ENCODE measurements at regions not wholly inside any gene's neighbourhood (a gene's known extent, or its start where the extent isn't known, plus 50 kb on each side); places are given as distances from the start of the nearest gene placed in this dataset.

DNA sequence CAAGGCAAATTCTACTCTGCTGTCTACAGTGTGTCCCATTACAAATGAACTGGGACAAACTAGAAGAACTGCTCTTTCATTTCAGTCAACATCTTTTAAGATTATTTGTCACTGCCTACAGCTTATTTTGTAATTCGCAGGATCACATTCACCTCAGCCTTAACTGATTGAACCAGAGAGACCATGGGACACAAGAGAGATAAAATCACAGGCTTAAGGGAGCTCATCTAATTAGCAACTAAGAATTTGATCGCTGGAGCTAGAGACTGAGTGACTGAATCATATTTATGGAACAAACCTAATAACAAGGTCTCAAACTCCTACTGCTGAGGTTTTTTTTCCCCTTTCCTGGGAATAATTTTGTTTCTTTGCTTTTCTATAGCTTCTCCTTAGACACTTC lies 898.2 kb downstream of the PCDH18 start:
- no peak overlapping the region for H3K4me3 ChIP-seq (ENCODE audit: low read length)
- no CpG with 5 or more reads among the region's 2 CpGs for WGBS (ENCODE audit: insufficient coverage, insufficient read length)
- no peaks in the 10 kb centered on the region for H3K9me3 ChIP-seq (ENCODE audit: control insufficient read depth, insufficient read depth, low read length)
- no peaks in the 10 kb centered on the region for H3K27me3 ChIP-seq (ENCODE audit: control insufficient read depth, insufficient read depth, low read length)
- no peak for DNase-seq (ENCODE audit: low read depth, low spot score)
- H3K27ac ChIP-seq (ENCODE audit: low read length): no peak overlapping the region
- no peaks in the 10 kb centered on the region for H3K4me1 ChIP-seq (ENCODE audit: control insufficient read depth, insufficient read depth, low read length)
- no peaks in the 10 kb centered on the region for H3K36me3 ChIP-seq (ENCODE audit: control insufficient read depth, insufficient read depth, low read length)

DNA sequence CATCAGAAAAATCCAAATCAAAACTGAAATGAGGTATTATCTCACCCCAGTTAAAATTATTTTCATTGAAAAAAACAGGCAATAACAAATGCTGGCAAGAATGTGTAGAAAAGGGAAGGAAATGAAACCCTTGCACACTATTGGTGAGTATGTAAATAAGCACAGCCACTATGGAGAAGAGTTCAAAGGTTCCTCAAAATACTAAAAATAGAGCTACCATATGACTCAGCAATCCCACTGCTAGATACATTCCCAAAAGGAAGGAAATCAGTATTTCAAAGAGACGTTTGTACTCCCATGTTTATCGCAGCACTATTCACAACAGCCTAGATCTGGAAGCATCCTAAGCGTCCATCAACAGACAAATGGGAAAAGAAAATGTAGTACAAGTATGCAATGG lies 932.4 kb downstream of the PCDH18 start:
- WGBS (ENCODE audit: insufficient coverage, insufficient read length): no CpG with 5 or more reads among the region's 3 CpGs

GRCh38 chr4:136590440-136590839 lies 941.9 kb downstream of the PCDH18 start:
- no peaks in the 10 kb centered on the region for H3K4me1 ChIP-seq (ENCODE audit: control insufficient read depth, insufficient read depth, low read length)
- WGBS (ENCODE audit: insufficient coverage, insufficient read length): no CpG with 5 or more reads among the region's 1 CpG
- no peak overlapping the region for H3K4me3 ChIP-seq (ENCODE audit: low read length)
- no peaks in the 10 kb centered on the region for H3K36me3 ChIP-seq (ENCODE audit: control insufficient read depth, insufficient read depth, low read length)
- no peak for DNase-seq (ENCODE audit: low read depth, low spot score)
- H3K9me3 ChIP-seq (ENCODE audit: control insufficient read depth, insufficient read depth, low read length): no peaks in the 10 kb centered on the region
- H3K27me3 ChIP-seq (ENCODE audit: control insufficient read depth, insufficient read depth, low read length): no peaks in the 10 kb centered on the region
- no peak overlapping the region for H3K27ac ChIP-seq (ENCODE audit: low read length)

More for the DNA sequence above, 932.4 kb downstream of the PCDH18 start:
- H3K27ac ChIP-seq (ENCODE audit: low read length): no peak overlapping the region
- H3K36me3 ChIP-seq (ENCODE audit: control insufficient read depth, insufficient read depth, low read length): no peaks in the 10 kb centered on the region
- H3K9me3 ChIP-seq (ENCODE audit: control insufficient read depth, insufficient read depth, low read length): no peaks in the 10 kb centered on the region
- DNase-seq (ENCODE audit: low read depth, low spot score): no peak
- H3K4me3 ChIP-seq (ENCODE audit: low read length): no peak overlapping the region
- no peaks in the 10 kb centered on the region for H3K27me3 ChIP-seq (ENCODE audit: control insufficient read depth, insufficient read depth, low read length)
- H3K4me1 ChIP-seq (ENCODE audit: control insufficient read depth, insufficient read depth, low read length): no peaks in the 10 kb centered on the region

DNA sequence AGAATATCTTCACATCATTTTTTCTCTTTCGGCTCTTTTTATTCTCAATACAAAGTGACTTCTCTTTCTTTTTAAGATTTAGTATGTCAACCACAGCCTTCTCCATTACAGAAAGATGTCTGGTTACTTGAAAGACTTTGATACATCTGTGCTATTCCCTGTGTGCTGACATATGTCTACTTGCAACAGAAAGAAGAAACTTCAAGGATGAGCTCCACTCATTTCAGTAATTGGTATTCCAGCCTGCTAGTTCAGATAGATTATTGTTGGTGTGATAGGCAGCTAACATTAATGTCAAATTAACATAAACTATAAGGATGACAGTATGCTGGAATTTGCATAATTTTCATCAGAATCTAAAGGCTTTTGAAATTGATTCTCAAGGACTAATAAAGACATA lies 948.7 kb downstream of the PCDH18 start:
- no peak overlapping the region for H3K4me3 ChIP-seq (ENCODE audit: low read length)
- H3K9me3 ChIP-seq (ENCODE audit: control insufficient read depth, insufficient read depth, low read length): no peaks in the 10 kb centered on the region
- H3K27ac ChIP-seq (ENCODE audit: low read length): no peak overlapping the region
- H3K27me3 ChIP-seq (ENCODE audit: control insufficient read depth, insufficient read depth, low read length): no peaks in the 10 kb centered on the region
- no peaks in the 10 kb centered on the region for H3K4me1 ChIP-seq (ENCODE audit: control insufficient read depth, insufficient read depth, low read length)
- no CpG with 5 or more reads among the region's 1 CpG for WGBS (ENCODE audit: insufficient coverage, insufficient read length)
- no peak for DNase-seq (ENCODE audit: low read depth, low spot score)
- no peaks in the 10 kb centered on the region for H3K36me3 ChIP-seq (ENCODE audit: control insufficient read depth, insufficient read depth, low read length)

GRCh38 chr4:136581119-136581518 lies 951.2 kb downstream of the PCDH18 start:
- Histone ChIP-seq H3K4me3 (ENCODE audit: low read length) (no peak overlapping the region), H3K27ac (ENCODE audit: low read length) (no peak overlapping the region), H3K36me3 (ENCODE audit: control insufficient read depth, insufficient read depth, low read length) (no peaks in the 10 kb centered on the region), H3K27me3 (ENCODE audit: control insufficient read depth, insufficient read depth, low read length) (no peaks in the 10 kb centered on the region), H3K9me3 (ENCODE audit: control insufficient read depth, insufficient read depth, low read length) (no peaks in the 10 kb centered on the region), H3K4me1 (ENCODE audit: control insufficient read depth, insufficient read depth, low read length) (no peaks in the 10 kb centered on the region)
- DNase-seq (ENCODE audit: low read depth, low spot score): no peak

DNA sequence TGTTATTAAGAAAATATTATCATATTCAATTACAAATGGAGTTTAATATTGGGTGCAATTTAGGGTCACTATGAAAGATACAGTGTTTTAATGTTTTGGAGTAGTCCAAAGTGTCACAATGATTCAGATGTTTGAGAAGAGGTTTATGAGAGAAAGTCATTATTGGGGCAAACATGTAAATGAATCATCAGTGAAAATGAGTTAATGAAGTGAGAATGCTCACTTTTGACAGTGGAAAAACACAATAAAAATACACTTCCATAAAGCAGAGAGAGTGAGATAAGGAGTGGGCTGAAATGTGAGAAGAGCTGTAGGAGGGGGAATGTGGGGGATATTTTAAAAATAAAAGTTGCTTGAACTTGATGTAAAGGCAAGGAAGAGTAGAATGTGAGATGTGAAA lies 957.1 kb downstream of the PCDH18 start:
- H3K4me3 ChIP-seq (ENCODE audit: low read length): no peak overlapping the region
- H3K36me3 ChIP-seq (ENCODE audit: control insufficient read depth, insufficient read depth, low read length): no peaks in the 10 kb centered on the region
- no peak overlapping the region for H3K27ac ChIP-seq (ENCODE audit: low read length)
- H3K27me3 ChIP-seq (ENCODE audit: control insufficient read depth, insufficient read depth, low read length): no peaks in the 10 kb centered on the region
- no peak for DNase-seq (ENCODE audit: low read depth, low spot score)
- H3K4me1 ChIP-seq (ENCODE audit: control insufficient read depth, insufficient read depth, low read length): no peaks in the 10 kb centered on the region
- no peaks in the 10 kb centered on the region for H3K9me3 ChIP-seq (ENCODE audit: control insufficient read depth, insufficient read depth, low read length)

DNA sequence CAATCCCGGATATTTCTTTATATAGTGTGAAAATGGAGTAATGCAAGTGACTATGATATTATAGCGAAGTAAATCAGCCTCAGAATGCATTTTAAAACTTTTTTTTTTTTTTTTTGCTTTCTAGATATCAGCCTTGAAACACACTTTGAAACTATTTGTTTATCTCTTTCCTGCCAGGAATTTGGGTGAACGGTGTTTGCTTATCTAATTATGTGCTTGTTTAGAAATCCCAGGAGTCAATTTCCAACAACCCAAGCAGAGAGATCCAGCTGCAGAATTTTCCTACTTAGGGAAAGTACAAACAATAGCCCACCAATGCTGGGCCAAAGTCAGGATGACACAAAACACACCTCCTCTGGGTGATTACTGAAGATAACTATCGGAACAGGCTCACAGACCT lies 958.8 kb downstream of the PCDH18 start:
- no peak for DNase-seq (ENCODE audit: low read depth, low spot score)
- no peak overlapping the region for H3K27ac ChIP-seq (ENCODE audit: low read length)
- H3K36me3 ChIP-seq (ENCODE audit: control insufficient read depth, insufficient read depth, low read length): no peaks in the 10 kb centered on the region
- H3K4me3 ChIP-seq (ENCODE audit: low read length): no peak overlapping the region
- H3K27me3 ChIP-seq (ENCODE audit: control insufficient read depth, insufficient read depth, low read length): no peaks in the 10 kb centered on the region
- no CpG with 5 or more reads among the region's 4 CpGs for WGBS (ENCODE audit: insufficient coverage, insufficient read length)
- H3K4me1 ChIP-seq (ENCODE audit: control insufficient read depth, insufficient read depth, low read length): no peaks in the 10 kb centered on the region
- no peaks in the 10 kb centered on the region for H3K9me3 ChIP-seq (ENCODE audit: control insufficient read depth, insufficient read depth, low read length)

- no peak for DNase-seq (ENCODE audit: low read depth, low spot score)
- Histone ChIP-seq H3K4me1 (ENCODE audit: control insufficient read depth, insufficient read depth, low read length) (no peaks in the 10 kb centered on the region), H3K36me3 (ENCODE audit: control insufficient read depth, insufficient read depth, low read length) (no peaks in the 10 kb centered on the region), H3K4me3 (ENCODE audit: low read length) (no peak overlapping the region), H3K9me3 (ENCODE audit: control insufficient read depth, insufficient read depth, low read length) (no peaks in the 10 kb centered on the region), H3K27me3 (ENCODE audit: control insufficient read depth, insufficient read depth, low read length) (no peaks in the 10 kb centered on the region), H3K27ac (ENCODE audit: low read length) (no peak overlapping the region)
- no CpG with 5 or more reads among the region's 3 CpGs for WGBS (ENCODE audit: insufficient coverage, insufficient read length)
These were observed 961.0 kb downstream of the PCDH18 start for GRCh38 chr4:136571315-136571714.

GRCh38 chr4:136562834-136563233 lies 969.5 kb downstream of the PCDH18 start:
- Histone ChIP-seq H3K27me3 (ENCODE audit: control insufficient read depth, insufficient read depth, low read length) (no peaks in the 10 kb centered on the region), H3K4me1 (ENCODE audit: control insufficient read depth, insufficient read depth, low read length) (no peaks in the 10 kb centered on the region), H3K27ac (ENCODE audit: low read length) (no peak overlapping the region), H3K4me3 (ENCODE audit: low read length) (no peak overlapping the region), H3K9me3 (ENCODE audit: control insufficient read depth, insufficient read depth, low read length) (no peaks in the 10 kb centered on the region), H3K36me3 (ENCODE audit: control insufficient read depth, insufficient read depth, low read length) (no peaks in the 10 kb centered on the region)
- DNase-seq (ENCODE audit: low read depth, low spot score): no peak
- no CpG with 5 or more reads among the region's 1 CpG for WGBS (ENCODE audit: insufficient coverage, insufficient read length)

- H3K4me3 ChIP-seq (ENCODE audit: low read length): no peak overlapping the region
- no peaks in the 10 kb centered on the region for H3K4me1 ChIP-seq (ENCODE audit: control insufficient read depth, insufficient read depth, low read length)
- H3K27ac ChIP-seq (ENCODE audit: low read length): no peak overlapping the region
- no peak for DNase-seq (ENCODE audit: low read depth, low spot score)
- no CpG with 5 or more reads among the region's 4 CpGs for WGBS (ENCODE audit: insufficient coverage, insufficient read length)
- no peaks in the 10 kb centered on the region for H3K9me3 ChIP-seq (ENCODE audit: control insufficient read depth, insufficient read depth, low read length)
- no peaks in the 10 kb centered on the region for H3K27me3 ChIP-seq (ENCODE audit: control insufficient read depth, insufficient read depth, low read length)
- no peaks in the 10 kb centered on the region for H3K36me3 ChIP-seq (ENCODE audit: control insufficient read depth, insufficient read depth, low read length)
These were observed 973.3 kb downstream of the PCDH18 start for GRCh38 chr4:136558940-136559494.

GRCh38 chr4:136557396-136557795 lies 974.9 kb downstream of the PCDH18 start:
- no peak overlapping the region for H3K27ac ChIP-seq (ENCODE audit: low read length)
- H3K36me3 ChIP-seq (ENCODE audit: control insufficient read depth, insufficient read depth, low read length): no peaks in the 10 kb centered on the region
- WGBS (ENCODE audit: insufficient coverage, insufficient read length): no CpG with 5 or more reads among the region's 4 CpGs
- DNase-seq (ENCODE audit: low read depth, low spot score): no peak
- H3K27me3 ChIP-seq (ENCODE audit: control insufficient read depth, insufficient read depth, low read length): no peaks in the 10 kb centered on the region
- H3K4me1 ChIP-seq (ENCODE audit: control insufficient read depth, insufficient read depth, low read length): no peaks in the 10 kb centered on the region
- H3K9me3 ChIP-seq (ENCODE audit: control insufficient read depth, insufficient read depth, low read length): no peaks in the 10 kb centered on the region
- H3K4me3 ChIP-seq (ENCODE audit: low read length): no peak overlapping the region

Measured in iPS DF 6.9 (cell line).